ENCODE measurements at regions not wholly inside any gene's neighbourhood (a gene's known extent, or its start where the extent isn't known, plus 50 kb on each side); places are given as distances from the start of the nearest gene placed in this dataset.

DNA sequence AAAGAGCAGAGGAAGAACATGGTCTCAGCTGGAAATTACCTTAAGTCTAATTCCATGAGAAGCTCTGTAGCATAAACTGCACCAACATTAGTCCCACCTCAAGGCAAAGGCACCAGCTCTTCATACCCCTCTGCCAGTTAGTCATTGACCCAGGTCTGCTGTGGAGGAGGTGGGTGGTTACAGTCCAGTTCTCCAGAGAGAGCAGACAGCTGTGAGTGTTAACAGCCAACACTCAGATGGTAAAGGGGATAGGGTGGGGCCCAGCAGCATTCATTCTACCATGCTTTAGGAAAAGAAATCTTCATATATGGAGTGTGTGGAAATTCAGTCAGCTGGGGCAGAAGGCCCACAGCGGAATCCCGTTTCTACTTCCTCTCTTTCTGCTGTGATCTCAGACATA, 159.7 kb upstream of the FBXO11 start:
- no peak for DNase-seq

DNA sequence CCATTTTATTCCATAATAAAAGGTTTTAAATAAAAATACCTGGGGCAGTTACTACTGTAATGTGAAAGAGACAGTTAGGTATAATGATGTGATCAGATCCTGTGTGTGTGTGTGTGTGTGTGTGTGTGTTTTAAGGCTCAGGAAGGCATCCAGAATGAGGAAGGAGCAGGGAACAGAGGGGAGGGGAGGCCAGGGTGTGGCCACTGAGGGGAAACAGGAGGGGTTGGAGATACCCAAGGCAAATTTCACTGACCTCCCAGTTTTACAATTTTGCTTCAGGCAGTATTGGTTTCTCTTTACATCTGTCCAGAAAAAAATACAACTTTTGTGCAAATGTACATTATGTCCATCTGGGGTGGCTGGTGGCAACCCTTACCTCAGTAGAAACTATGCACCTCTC, 163.5 kb upstream of the FBXO11 start:
- ChIA-PET CTCF (no interaction called here), POLR2A (ENCODE audit: unreplicated experiment) (interaction anchor here (0.6 kb wide), 1 partner anchor 25 kb away, joined by 6 read pairs; no protein-coding TSS in a partner anchor)
- no peaks in the 10 kb centered on the region for H3K9me2 ChIP-seq (replicated peaks; ENCODE audit: low read length)
- no peak overlapping the region for H3K9ac ChIP-seq (ENCODE audit: low read length)
- ATAC-seq (no peak), DNase-seq (no peak)
- no peak overlapping the region for H3K4me2 ChIP-seq (ENCODE audit: low read length)
- BruUV-seq (replicated peaks), result no TSS peak
- no peak overlapping the region for H2AFZ ChIP-seq (ENCODE audit: low read length)
- no peaks in the 10 kb centered on the region for H3K9me3 ChIP-seq (ENCODE audit: low read length)
- no peaks in the 10 kb centered on the region for H3K36me3 ChIP-seq (ENCODE audit: low read depth, low read length)
- intact Hi-C loops (cut with micrococcal nuclease), result no loop called here
- TF ChIP-seq, protein P1, sequence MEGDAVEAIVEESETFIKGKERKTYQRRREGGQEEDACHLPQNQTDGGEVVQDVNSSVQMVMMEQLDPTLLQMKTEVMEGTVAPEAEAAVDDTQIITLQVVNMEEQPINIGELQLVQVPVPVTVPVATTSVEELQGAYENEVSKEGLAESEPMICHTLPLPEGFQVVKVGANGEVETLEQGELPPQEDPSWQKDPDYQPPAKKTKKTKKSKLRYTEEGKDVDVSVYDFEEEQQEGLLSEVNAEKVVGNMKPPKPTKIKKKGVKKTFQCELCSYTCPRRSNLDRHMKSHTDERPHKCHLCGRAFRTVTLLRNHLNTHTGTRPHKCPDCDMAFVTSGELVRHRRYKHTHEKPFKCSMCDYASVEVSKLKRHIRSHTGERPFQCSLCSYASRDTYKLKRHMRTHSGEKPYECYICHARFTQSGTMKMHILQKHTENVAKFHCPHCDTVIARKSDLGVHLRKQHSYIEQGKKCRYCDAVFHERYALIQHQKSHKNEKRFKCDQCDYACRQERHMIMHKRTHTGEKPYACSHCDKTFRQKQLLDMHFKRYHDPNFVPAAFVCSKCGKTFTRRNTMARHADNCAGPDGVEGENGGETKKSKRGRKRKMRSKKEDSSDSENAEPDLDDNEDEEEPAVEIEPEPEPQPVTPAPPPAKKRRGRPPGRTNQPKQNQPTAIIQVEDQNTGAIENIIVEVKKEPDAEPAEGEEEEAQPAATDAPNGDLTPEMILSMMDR (conservative IDR thresholded peaks at IDR 0.05; ENCODE audit: low read depth, low read length), result no peak
- TF ChIP-seq EZH2 (IDR thresholded peaks at IDR 0.05; ENCODE audit: low read length, unreplicated experiment) (no peak), EZH2phosphoT487 (IDR thresholded peaks at IDR 0.05; ENCODE audit: borderline replicate concordance, low read length) (no peak)
- H3K27ac ChIP-seq (ENCODE audit: low read length), result no peak overlapping the region
- H3K27me3 ChIP-seq (ENCODE audit: low read length), result peaks cover 29% of the 10 kb centered on the region
- no peaks in the 10 kb centered on the region for H3K4me1 ChIP-seq (ENCODE audit: insufficient read depth, low read length)
- H3K4me3 ChIP-seq (ENCODE audit: low read length), result no peak overlapping the region
- H3F3A ChIP-seq (ENCODE audit: low read length, unreplicated experiment), result no peaks in the 10 kb centered on the region
- no peaks in the 10 kb centered on the region for H4K20me1 ChIP-seq (ENCODE audit: low read length)
- H3K79me2 ChIP-seq (ENCODE audit: low read length), result no peaks in the 10 kb centered on the region

More for the DNA sequence above, 159.7 kb upstream of the FBXO11 start:
- H3K27me3 ChIP-seq (ENCODE audit: low read length), result peaks cover 33% of the 10 kb centered on the region
- no peak overlapping the region for H3K4me2 ChIP-seq (ENCODE audit: low read length)
- TF ChIP-seq, protein P1 (conservative IDR thresholded peaks at IDR 0.05; ENCODE audit: low read depth, low read length), result no peak
- TF ChIP-seq EZH2 (IDR thresholded peaks at IDR 0.05; ENCODE audit: low read length, unreplicated experiment) (no peak), EZH2phosphoT487 (IDR thresholded peaks at IDR 0.05; ENCODE audit: borderline replicate concordance, low read length) (no peak)
- H3K4me1 ChIP-seq (ENCODE audit: insufficient read depth, low read length), result no peaks in the 10 kb centered on the region
- no peaks in the 10 kb centered on the region for H3K36me3 ChIP-seq (ENCODE audit: low read depth, low read length)
- no peak overlapping the region for H2AFZ ChIP-seq (ENCODE audit: low read length)
- BruUV-seq (replicated peaks), result no TSS peak
- POLR2A ChIA-PET (ENCODE audit: unreplicated experiment), result no interaction called here
- intact Hi-C loops (cut with micrococcal nuclease), result no loop called here
- H3F3A ChIP-seq (ENCODE audit: low read length, unreplicated experiment), result no peaks in the 10 kb centered on the region
- ATAC-seq, result no peak
- no peak overlapping the region for H3K9ac ChIP-seq (ENCODE audit: low read length)
- CTCF ChIA-PET, result no interaction called here
- no peaks in the 10 kb centered on the region for H3K9me3 ChIP-seq (ENCODE audit: low read length)
- H3K4me3 ChIP-seq (ENCODE audit: low read length), result no peak overlapping the region
- no peaks in the 10 kb centered on the region for H4K20me1 ChIP-seq (ENCODE audit: low read length)
- no peaks in the 10 kb centered on the region for H3K79me2 ChIP-seq (ENCODE audit: low read length)
- no peak overlapping the region for H3K27ac ChIP-seq (ENCODE audit: low read length)
- no peaks in the 10 kb centered on the region for H3K9me2 ChIP-seq (replicated peaks; ENCODE audit: low read length)

DNA sequence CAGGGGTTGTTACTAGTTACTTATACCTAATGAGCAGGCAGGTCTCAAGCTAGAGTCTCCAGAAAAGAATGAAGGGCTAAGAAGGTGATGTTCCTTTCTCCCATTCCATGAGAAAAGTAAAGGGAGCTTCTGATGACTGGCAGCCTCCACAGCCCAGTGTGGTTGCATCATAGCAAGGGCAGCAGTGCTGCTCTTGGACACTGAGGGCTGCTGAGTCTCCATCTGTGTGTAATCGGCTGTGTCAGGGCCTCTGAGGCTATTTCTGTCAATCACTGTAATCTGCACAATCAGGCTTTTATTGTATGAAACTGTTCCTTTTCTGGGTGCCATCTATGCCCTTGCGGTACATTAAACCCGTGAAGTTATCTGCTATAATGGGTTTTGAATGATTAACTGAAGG, 164.1 kb upstream of the FBXO11 start:
- BruUV-seq (replicated peaks), result no TSS peak
- H3K27me3 ChIP-seq (ENCODE audit: low read length), result peaks cover 29% of the 10 kb centered on the region
- no peak for ATAC-seq
- TF ChIP-seq, protein P1 (conservative IDR thresholded peaks at IDR 0.05; ENCODE audit: low read depth, low read length), result no peak
- TF ChIP-seq EZH2 (IDR thresholded peaks at IDR 0.05; ENCODE audit: low read length, unreplicated experiment) (no peak), EZH2phosphoT487 (IDR thresholded peaks at IDR 0.05; ENCODE audit: borderline replicate concordance, low read length) (no peak)
- intact Hi-C loops (cut with micrococcal nuclease), result no loop called here
- no peaks in the 10 kb centered on the region for H3K36me3 ChIP-seq (ENCODE audit: low read depth, low read length)
- no peak overlapping the region for H3K4me3 ChIP-seq (ENCODE audit: low read length)
- CTCF ChIA-PET, result no interaction called here
- H3K4me1 ChIP-seq (ENCODE audit: insufficient read depth, low read length), result no peaks in the 10 kb centered on the region
- no peak overlapping the region for H2AFZ ChIP-seq (ENCODE audit: low read length)
- POLR2A ChIA-PET (ENCODE audit: unreplicated experiment), result interaction anchor here (0.6 kb wide), 1 partner anchor 25 kb away, joined by 6 read pairs; no protein-coding TSS in a partner anchor
- no peak overlapping the region for H3K9ac ChIP-seq (ENCODE audit: low read length)
- no peaks in the 10 kb centered on the region for H3K9me2 ChIP-seq (replicated peaks; ENCODE audit: low read length)
- H4K20me1 ChIP-seq (ENCODE audit: low read length), result no peaks in the 10 kb centered on the region
- DNase-seq, result no peak
- H3K27ac ChIP-seq (ENCODE audit: low read length), result no peak overlapping the region
- H3K4me2 ChIP-seq (ENCODE audit: low read length), result no peak overlapping the region
- no peaks in the 10 kb centered on the region for H3F3A ChIP-seq (ENCODE audit: low read length, unreplicated experiment)
- no peaks in the 10 kb centered on the region for H3K9me3 ChIP-seq (ENCODE audit: low read length)
- no peaks in the 10 kb centered on the region for H3K79me2 ChIP-seq (ENCODE audit: low read length)

Measured in PC-3 (cell line).